HT1080 (cell line): ENCODE measurements at regions not wholly inside any gene's neighbourhood (a gene's known extent, or its start where the extent isn't known, plus 50 kb on each side); places are given as distances from the start of the nearest gene placed in this dataset.

Experiments used
- DNase-seq: peaks from one replicate; pipeline ENCODE4 v3.0.0-alpha.2; 2015; ENCODE audit warnings: low read depth

- DNase-seq, result no peak
Measured at GRCh38 chr2:59886759-59887158, 666.7 kb downstream of the BCL11A start.

GRCh38 chr2:59885541-59885940, 667.9 kb downstream of the BCL11A start:
- DNase-seq, result peak; percentile 5

- no peak for DNase-seq
Measured at GRCh38 chr2:59884166-59884565, 669.3 kb downstream of the BCL11A start.

GRCh38 chr2:59882822-59883221, 670.6 kb downstream of the BCL11A start:
- DNase-seq, result no peak

GRCh38 chr2:59882279-59882678, 671.2 kb downstream of the BCL11A start:
- DNase-seq, result no peak

- no peak for DNase-seq
Measured at GRCh38 chr2:59881218-59881617, 672.2 kb downstream of the BCL11A start.

- no peak for DNase-seq
Measured at GRCh38 chr2:59879700-59880131, 673.7 kb downstream of the BCL11A start.

- DNase-seq, result no peak
Measured at GRCh38 chr2:59875836-59876235, 677.6 kb downstream of the BCL11A start.

- no peak for DNase-seq
Measured at GRCh38 chr2:59874971-59875755, 678.3 kb downstream of the BCL11A start.

- no peak for DNase-seq
Measured at GRCh38 chr2:59874361-59874760, 679.1 kb downstream of the BCL11A start.

- DNase-seq, result no peak
Measured at GRCh38 chr2:59871830-59872229, 681.6 kb downstream of the BCL11A start.

- no peak for DNase-seq
Measured at GRCh38 chr2:59868981-59869380, 684.5 kb downstream of the BCL11A start.

- DNase-seq, result no peak
Measured at GRCh38 chr2:59866436-59866835, 687.0 kb downstream of the BCL11A start.

- DNase-seq, result no peak
Measured at GRCh38 chr2:59858540-59858939, 694.9 kb downstream of the BCL11A start.

GRCh38 chr2:59857109-59857508, 696.3 kb downstream of the BCL11A start:
- no peak for DNase-seq

- no peak for DNase-seq
Measured at GRCh38 chr2:59856391-59856790, 697.1 kb downstream of the BCL11A start.

- no peak for DNase-seq
Measured at GRCh38 chr2:59853032-59853431, 700.4 kb downstream of the BCL11A start.

GRCh38 chr2:59851836-59852475, 701.5 kb downstream of the BCL11A start:
- DNase-seq, result no peak

- no peak for DNase-seq
Measured at GRCh38 chr2:59850554-59850953, 702.9 kb downstream of the BCL11A start.

GRCh38 chr2:59833941-59834340, 719.5 kb downstream of the BCL11A start:
- DNase-seq, result no peak

- no peak for DNase-seq
Measured at GRCh38 chr2:59830601-59831000, 722.9 kb downstream of the BCL11A start.

- no peak for DNase-seq
Measured at GRCh38 chr2:59827677-59828076, 725.8 kb downstream of the BCL11A start.

- no peak for DNase-seq
Measured at GRCh38 chr2:59826177-59826576, 727.3 kb downstream of the BCL11A start.
